ENCODE measurements at regions not wholly inside any gene's neighbourhood (a gene's known extent, or its start where the extent isn't known, plus 50 kb on each side); places are given as distances from the start of the nearest gene placed in this dataset.

DNA sequence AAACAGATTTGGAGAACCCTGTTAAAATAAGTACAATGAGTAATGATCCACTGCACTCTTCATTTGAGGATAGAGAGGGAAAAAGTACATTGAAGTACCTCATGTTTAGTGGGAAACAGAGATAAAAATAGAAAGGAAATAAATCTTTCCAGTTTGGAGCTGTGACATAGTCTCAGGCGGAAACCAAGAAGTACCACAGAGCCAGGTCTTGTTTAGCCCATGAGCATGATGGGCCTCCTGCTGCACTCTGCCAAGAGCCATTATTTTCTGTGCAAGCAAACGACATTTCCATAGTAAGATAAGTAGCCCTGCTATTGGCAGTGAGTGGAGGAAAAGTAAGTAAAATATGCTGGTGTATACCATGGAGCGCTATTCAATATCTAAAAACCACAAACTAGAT lies 796.1 kb downstream of the TBL1XR1 start:
- TF ChIP-seq, protein P1, sequence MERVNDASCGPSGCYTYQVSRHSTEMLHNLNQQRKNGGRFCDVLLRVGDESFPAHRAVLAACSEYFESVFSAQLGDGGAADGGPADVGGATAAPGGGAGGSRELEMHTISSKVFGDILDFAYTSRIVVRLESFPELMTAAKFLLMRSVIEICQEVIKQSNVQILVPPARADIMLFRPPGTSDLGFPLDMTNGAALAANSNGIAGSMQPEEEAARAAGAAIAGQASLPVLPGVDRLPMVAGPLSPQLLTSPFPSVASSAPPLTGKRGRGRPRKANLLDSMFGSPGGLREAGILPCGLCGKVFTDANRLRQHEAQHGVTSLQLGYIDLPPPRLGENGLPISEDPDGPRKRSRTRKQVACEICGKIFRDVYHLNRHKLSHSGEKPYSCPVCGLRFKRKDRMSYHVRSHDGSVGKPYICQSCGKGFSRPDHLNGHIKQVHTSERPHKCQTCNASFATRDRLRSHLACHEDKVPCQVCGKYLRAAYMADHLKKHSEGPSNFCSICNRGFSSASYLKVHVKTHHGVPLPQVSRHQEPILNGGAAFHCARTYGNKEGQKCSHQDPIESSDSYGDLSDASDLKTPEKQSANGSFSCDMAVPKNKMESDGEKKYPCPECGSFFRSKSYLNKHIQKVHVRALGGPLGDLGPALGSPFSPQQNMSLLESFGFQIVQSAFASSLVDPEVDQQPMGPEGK (CRISPR knock-in tag; IDR thresholded peaks at IDR 0.05; ENCODE audit: borderline replicate concordance) = no peak
- no peak for TF ChIP-seq C11orf30 (IDR thresholded peaks at IDR 0.05; ENCODE audit: low read depth)
- TF ChIP-seq, protein P2, sequence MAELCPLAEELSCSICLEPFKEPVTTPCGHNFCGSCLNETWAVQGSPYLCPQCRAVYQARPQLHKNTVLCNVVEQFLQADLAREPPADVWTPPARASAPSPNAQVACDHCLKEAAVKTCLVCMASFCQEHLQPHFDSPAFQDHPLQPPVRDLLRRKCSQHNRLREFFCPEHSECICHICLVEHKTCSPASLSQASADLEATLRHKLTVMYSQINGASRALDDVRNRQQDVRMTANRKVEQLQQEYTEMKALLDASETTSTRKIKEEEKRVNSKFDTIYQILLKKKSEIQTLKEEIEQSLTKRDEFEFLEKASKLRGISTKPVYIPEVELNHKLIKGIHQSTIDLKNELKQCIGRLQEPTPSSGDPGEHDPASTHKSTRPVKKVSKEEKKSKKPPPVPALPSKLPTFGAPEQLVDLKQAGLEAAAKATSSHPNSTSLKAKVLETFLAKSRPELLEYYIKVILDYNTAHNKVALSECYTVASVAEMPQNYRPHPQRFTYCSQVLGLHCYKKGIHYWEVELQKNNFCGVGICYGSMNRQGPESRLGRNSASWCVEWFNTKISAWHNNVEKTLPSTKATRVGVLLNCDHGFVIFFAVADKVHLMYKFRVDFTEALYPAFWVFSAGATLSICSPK (IDR thresholded peaks at IDR 0.05; ENCODE audit: borderline replicate concordance) = no peak
- CTCF ChIA-PET (ENCODE audit: low intra/inter-chr PET ratio) = no interaction called here
- no peak overlapping the region for H3K27ac ChIP-seq (ENCODE audit: extremely low read depth, low read depth, low read length)
- H3K9me3 ChIP-seq (replicated peaks; ENCODE audit: control insufficient read depth, insufficient read depth, low read depth, low read length) = no peaks in the 10 kb centered on the region; the same call in 1 of the 2 replicates
- in situ Hi-C loops (cut with MboI) (no loop called here), intact Hi-C loops (cut with micrococcal nuclease) (no loop called here)
- H3K4me1 ChIP-seq (replicated peaks in 1 of 2; ENCODE audit: control insufficient read depth in 2 of 2, insufficient read depth in 2 of 2, low read length in 2 of 2) = no peaks in the 10 kb centered on the region
- H3K4me2 ChIP-seq (ENCODE audit: insufficient read depth, low read length) = no peak overlapping the region
- no peaks in the 10 kb centered on the region for H3K27me3 ChIP-seq (ENCODE audit: control insufficient read depth in 2 of 2, insufficient read depth in 2 of 2, low read length in 2 of 2)
- WGBS (ENCODE audit: insufficient coverage, low coverage, missing lambda C conversion rate) = 0% methylated on average over 3 of the region's 3 CpGs
- no peak overlapping the region for H3K9ac ChIP-seq (ENCODE audit: insufficient read depth in 1 of 2, low read depth in 2 of 2, low read length in 2 of 2)
- POLR2A ChIA-PET = no interaction called here
- BruUV-seq (replicated peaks) = no TSS peak
- ATAC-seq = no peak
- no peak for FAIRE-seq
- DNase-seq (ENCODE audit: extremely low read depth in 1 of 4, low spot score in 3 of 4) = no peak
- H4K20me1 ChIP-seq (replicated peaks; ENCODE audit: control insufficient read depth, insufficient read depth, low read length) = no peaks in the 10 kb centered on the region
- H3K79me2 ChIP-seq (ENCODE audit: control insufficient read depth, insufficient read depth, low read length) = no peaks in the 10 kb centered on the region
- H2AFZ ChIP-seq (ENCODE audit: low read depth, low read length) = no peak overlapping the region
- H3K36me3 ChIP-seq (ENCODE audit: control insufficient read depth, insufficient read depth, low read length) = no peaks in the 10 kb centered on the region
- H3K4me3 ChIP-seq = no peak overlapping the region
- H3K9me1 ChIP-seq (ENCODE audit: control insufficient read depth, insufficient read depth, low read length) = no peaks in the 10 kb centered on the region

Data from K562 (cell line).